ENCODE measurements at regions not wholly inside any gene's neighbourhood (a gene's known extent, or its start where the extent isn't known, plus 50 kb on each side); places are given as distances from the start of the nearest gene placed in this dataset.

GRCh38 chr5:98053170-98053569 lies 720.3 kb upstream of the RGMB start:
- H3K36me3 Mint-ChIP-seq: no peaks in the 10 kb centered on the region
- intact Hi-C loops (cut with micrococcal nuclease): no loop called here

DNA sequence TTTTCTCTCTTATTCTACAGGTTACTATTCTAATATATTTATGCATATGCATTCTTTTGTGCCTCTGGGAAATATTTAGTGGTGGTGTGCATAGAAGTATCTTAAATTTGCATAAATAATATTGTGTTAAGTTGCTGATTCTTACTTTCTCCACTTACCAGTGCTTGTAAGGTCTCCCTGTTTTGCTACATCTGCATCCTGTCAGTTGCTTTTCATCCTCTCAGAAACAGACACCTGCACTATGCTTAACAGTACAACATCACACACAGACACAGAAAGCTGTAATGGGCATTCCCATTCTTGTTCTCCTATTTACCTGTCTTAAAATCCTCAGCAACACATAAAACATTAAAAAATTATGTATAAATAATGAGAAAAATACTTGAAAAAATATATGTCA lies 713.3 kb upstream of the RGMB start:
- no peak overlapping the region for H3K27ac Mint-ChIP-seq
- no peaks in the 10 kb centered on the region for H3K36me3 Mint-ChIP-seq
- no peaks in the 10 kb centered on the region for H3K9me3 Mint-ChIP-seq
- H3K4me1 Mint-ChIP-seq: no peaks in the 10 kb centered on the region
- no peaks in the 10 kb centered on the region for H3K27me3 Mint-ChIP-seq
- no peak overlapping the region for H3K4me3 ChIP-seq (ENCODE audit: low read length in 2 of 2)
- H3K27me3 ChIP-seq (ENCODE audit: insufficient read depth, low read length): no peaks in the 10 kb centered on the region
- DNase-seq: no peak
- ChIA-PET CTCF (ENCODE audit: partially characterized antibody) (no interaction called here), POLR2A (ENCODE audit: partially characterized antibody) (no interaction called here)
- no peaks in the 10 kb centered on the region for H3K36me3 ChIP-seq (ENCODE audit: insufficient read depth, low read length)
- no peak overlapping the region for H3K27ac ChIP-seq (ENCODE audit: low read depth, low read length)
- H3K4me3 Mint-ChIP-seq: no peak overlapping the region
- no peaks in the 10 kb centered on the region for H3K9me3 ChIP-seq (ENCODE audit: control insufficient read depth in 1 of 2, low read length in 2 of 2)
- intact Hi-C loops (cut with micrococcal nuclease): no loop called here
- no peaks in the 10 kb centered on the region for H3K4me1 ChIP-seq (ENCODE audit: insufficient read depth, low read length)

More at GRCh38 chr5:98053170-98053569, 720.3 kb upstream of the RGMB start:
- H3K9me3 Mint-ChIP-seq: peaks cover 0 to 3% (median 0%) of the 10 kb centered on the region in 8 donors
- CTCF ChIA-PET (ENCODE audit: partially characterized antibody): no interaction called here
- H3K27ac Mint-ChIP-seq: no peak overlapping the region
- Histone ChIP-seq H3K27me3 (ENCODE audit: insufficient read depth, low read length) (no peaks in the 10 kb centered on the region), H3K4me3 (ENCODE audit: low read length in 2 of 2) (no peak overlapping the region), H3K9me3 (ENCODE audit: control insufficient read depth in 1 of 2, low read length in 2 of 2) (no peaks in the 10 kb centered on the region), H3K27ac (ENCODE audit: low read depth, low read length) (no peak overlapping the region), H3K36me3 (ENCODE audit: insufficient read depth, low read length) (no peaks in the 10 kb centered on the region), H3K4me1 (ENCODE audit: insufficient read depth, low read length) (no peaks in the 10 kb centered on the region)
- POLR2A ChIA-PET (ENCODE audit: partially characterized antibody): no interaction called here
- H3K4me1 Mint-ChIP-seq: no peaks in the 10 kb centered on the region
- H3K27me3 Mint-ChIP-seq: no peaks in the 10 kb centered on the region
- no peak for DNase-seq
- H3K4me3 Mint-ChIP-seq: no peak overlapping the region

GRCh38 chr5:98064118-98064685 lies 709.3 kb upstream of the RGMB start:
- intact Hi-C loops (cut with micrococcal nuclease): no loop called here
- H3K36me3 ChIP-seq (ENCODE audit: insufficient read depth, low read length): no peaks in the 10 kb centered on the region
- ChIA-PET CTCF (ENCODE audit: partially characterized antibody) (no interaction called here), POLR2A (ENCODE audit: partially characterized antibody) (no interaction called here)
- Mint-ChIP-seq H3K27me3 (no peaks in the 10 kb centered on the region), H3K9me3 (no peaks in the 10 kb centered on the region), H3K27ac (no peak overlapping the region), H3K4me3 (no peak overlapping the region), H3K4me1 (no peaks in the 10 kb centered on the region), H3K36me3 (no peaks in the 10 kb centered on the region)
- H3K4me1 ChIP-seq (ENCODE audit: insufficient read depth, low read length): no peaks in the 10 kb centered on the region
- no peaks in the 10 kb centered on the region for H3K9me3 ChIP-seq (ENCODE audit: control insufficient read depth in 1 of 2, low read length in 2 of 2)
- H3K27ac ChIP-seq (ENCODE audit: low read depth, low read length): no peak overlapping the region
- DNase-seq: no peak
- no peak overlapping the region for H3K4me3 ChIP-seq (ENCODE audit: low read length in 2 of 2)
- no peaks in the 10 kb centered on the region for H3K27me3 ChIP-seq (ENCODE audit: insufficient read depth, low read length)

DNA sequence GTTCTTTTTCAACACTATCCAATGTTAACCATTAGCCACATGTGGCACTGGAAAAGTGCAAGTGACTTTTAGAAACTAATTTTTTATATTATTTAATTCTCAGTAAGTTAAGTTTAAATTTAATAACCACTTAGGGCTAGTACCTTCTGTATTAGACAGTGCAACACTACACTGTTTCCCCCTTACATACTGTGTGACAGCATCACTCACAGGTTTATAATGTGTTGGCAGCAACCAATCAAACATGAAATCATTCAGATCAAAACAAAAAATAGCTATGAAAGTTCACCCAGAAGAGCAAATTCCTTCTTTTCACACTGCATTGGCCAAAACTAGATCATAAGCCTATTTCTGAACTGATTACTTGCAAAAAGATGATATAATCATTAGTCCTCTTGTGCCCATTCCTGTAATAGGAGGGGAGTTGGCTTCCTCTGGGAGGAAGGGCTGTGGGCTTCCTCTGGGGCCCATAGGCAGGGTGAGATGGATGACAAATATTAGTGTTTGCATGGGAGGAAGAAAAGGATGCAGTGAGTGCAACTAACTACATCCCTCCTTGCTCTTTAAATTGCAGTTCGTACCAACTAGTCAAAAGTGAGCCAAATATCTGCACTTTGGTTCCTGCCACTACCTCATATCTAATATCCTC lies 708.1 kb upstream of the RGMB start:
- no peak overlapping the region for H3K4me3 ChIP-seq (ENCODE audit: low read length in 2 of 2)
- Mint-ChIP-seq H3K27me3 (no peaks in the 10 kb centered on the region), H3K27ac (no peak overlapping the region), H3K36me3 (no peaks in the 10 kb centered on the region), H3K9me3 (no peaks in the 10 kb centered on the region), H3K4me1 (no peaks in the 10 kb centered on the region), H3K4me3 (no peak overlapping the region)
- no peaks in the 10 kb centered on the region for H3K9me3 ChIP-seq (ENCODE audit: control insufficient read depth in 1 of 2, low read length in 2 of 2)
- intact Hi-C loops (cut with micrococcal nuclease): no loop called here
- ChIA-PET POLR2A (ENCODE audit: partially characterized antibody) (no interaction called here), CTCF (ENCODE audit: partially characterized antibody) (no interaction called here)
- no peaks in the 10 kb centered on the region for H3K36me3 ChIP-seq (ENCODE audit: insufficient read depth, low read length)
- no peaks in the 10 kb centered on the region for H3K27me3 ChIP-seq (ENCODE audit: insufficient read depth, low read length)
- DNase-seq: no peak
- no peaks in the 10 kb centered on the region for H3K4me1 ChIP-seq (ENCODE audit: insufficient read depth, low read length)
- no peak overlapping the region for H3K27ac ChIP-seq (ENCODE audit: low read depth, low read length)

- intact Hi-C loops (cut with micrococcal nuclease): no loop called here
- Histone ChIP-seq H3K4me3 (ENCODE audit: low read length in 2 of 2) (no peak overlapping the region), H3K27ac (ENCODE audit: low read depth, low read length) (no peak overlapping the region), H3K36me3 (ENCODE audit: insufficient read depth, low read length) (no peaks in the 10 kb centered on the region), H3K9me3 (ENCODE audit: control insufficient read depth in 1 of 2, low read length in 2 of 2) (no peaks in the 10 kb centered on the region), H3K4me1 (ENCODE audit: insufficient read depth, low read length) (no peaks in the 10 kb centered on the region), H3K27me3 (ENCODE audit: insufficient read depth, low read length) (no peaks in the 10 kb centered on the region)
- Mint-ChIP-seq H3K27ac (no peak overlapping the region), H3K4me3 (no peak overlapping the region), H3K4me1 (peaks cover 0 to 3% (median 0%) of the 10 kb centered on the region in 4 donors), H3K9me3 (no peaks in the 10 kb centered on the region), H3K27me3 (no peaks in the 10 kb centered on the region), H3K36me3 (no peaks in the 10 kb centered on the region)
- ChIA-PET CTCF (ENCODE audit: partially characterized antibody) (no interaction called here), POLR2A (ENCODE audit: partially characterized antibody) (no interaction called here)
- DNase-seq: no peak
These were observed 706.6 kb upstream of the RGMB start for GRCh38 chr5:98066910-98067309.

DNA sequence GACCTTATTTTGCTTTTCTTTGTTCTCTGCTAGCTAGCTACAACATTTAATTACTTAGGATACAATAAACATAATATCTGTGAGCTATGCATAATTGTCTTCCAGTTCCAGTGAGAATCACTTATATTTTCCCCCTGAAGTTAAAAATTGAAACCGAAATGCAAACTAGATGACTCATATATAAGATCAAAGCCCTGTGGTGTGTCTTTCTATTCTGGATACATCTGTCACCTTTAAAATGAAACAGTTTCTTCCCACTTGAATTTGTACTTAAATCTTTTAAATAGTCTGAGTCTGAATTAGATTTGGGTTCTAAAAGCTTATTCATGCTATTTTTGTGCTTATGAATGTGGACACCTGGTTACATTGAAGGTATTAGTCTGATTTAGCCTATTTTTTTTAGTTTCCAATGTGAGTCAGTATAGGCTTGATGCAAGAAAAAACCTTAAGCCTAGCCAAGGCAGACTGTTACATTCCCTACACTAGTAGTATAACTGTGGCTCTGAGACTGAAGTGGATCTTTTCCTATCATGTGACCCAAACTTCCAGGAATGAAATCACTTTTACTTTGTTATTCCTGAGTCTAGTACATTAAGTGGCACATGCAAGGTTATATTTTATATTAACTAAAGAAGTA lies 703.5 kb upstream of the RGMB start:
- H3K4me3 ChIP-seq (ENCODE audit: low read length in 2 of 2): no peak overlapping the region
- POLR2A ChIA-PET (ENCODE audit: partially characterized antibody): no interaction called here
- no peaks in the 10 kb centered on the region for H3K27me3 Mint-ChIP-seq
- H3K27me3 ChIP-seq (ENCODE audit: insufficient read depth, low read length): no peaks in the 10 kb centered on the region
- no peak for DNase-seq
- peaks cover 0 to 3% (median 0%) of the 10 kb centered on the region in 4 donors for H3K4me1 Mint-ChIP-seq
- no peak overlapping the region for H3K27ac ChIP-seq (ENCODE audit: low read depth, low read length)
- H3K27ac Mint-ChIP-seq: no peak overlapping the region
- H3K4me3 Mint-ChIP-seq: no peak overlapping the region
- no peaks in the 10 kb centered on the region for H3K36me3 ChIP-seq (ENCODE audit: insufficient read depth, low read length)
- H3K36me3 Mint-ChIP-seq: no peaks in the 10 kb centered on the region
- no peaks in the 10 kb centered on the region for H3K4me1 ChIP-seq (ENCODE audit: insufficient read depth, low read length)
- intact Hi-C loops (cut with micrococcal nuclease): no loop called here
- peaks cover 0 to 3% (median 0%) of the 10 kb centered on the region in 8 donors for H3K9me3 Mint-ChIP-seq
- no peaks in the 10 kb centered on the region for H3K9me3 ChIP-seq (ENCODE audit: control insufficient read depth in 1 of 2, low read length in 2 of 2)
- CTCF ChIA-PET (ENCODE audit: partially characterized antibody): no interaction called here

DNA sequence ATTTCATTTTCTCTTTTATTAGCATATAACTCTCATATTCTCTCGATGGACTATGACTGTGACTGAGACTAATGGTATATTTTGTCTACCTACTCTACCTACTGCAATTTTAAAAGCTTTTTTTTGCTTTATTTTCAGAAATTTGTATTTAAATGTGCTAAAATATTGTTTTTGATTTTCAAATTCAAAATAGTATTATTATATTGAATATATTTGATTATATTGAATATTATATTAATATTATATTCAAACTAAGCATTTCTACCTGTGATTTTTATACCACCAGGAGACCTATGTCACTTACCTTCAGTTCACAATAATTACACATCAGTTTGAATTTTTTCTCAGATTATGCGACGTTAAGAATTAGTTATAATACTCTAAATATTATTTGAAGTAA lies 700.5 kb upstream of the RGMB start:
- no peaks in the 10 kb centered on the region for H3K36me3 Mint-ChIP-seq
- no peak for DNase-seq
- H3K9me3 Mint-ChIP-seq: peaks cover 0 to 3% (median 0%) of the 10 kb centered on the region in 8 donors
- intact Hi-C loops (cut with micrococcal nuclease): no loop called here
- H3K4me1 Mint-ChIP-seq: peaks cover 0 to 3% (median 0%) of the 10 kb centered on the region in 4 donors
- no peaks in the 10 kb centered on the region for H3K36me3 ChIP-seq (ENCODE audit: insufficient read depth, low read length)
- no peak overlapping the region for H3K4me3 ChIP-seq (ENCODE audit: low read length in 2 of 2)
- no peak overlapping the region for H3K27ac ChIP-seq (ENCODE audit: low read depth, low read length)
- no peaks in the 10 kb centered on the region for H3K27me3 ChIP-seq (ENCODE audit: insufficient read depth, low read length)
- no peaks in the 10 kb centered on the region for H3K9me3 ChIP-seq (ENCODE audit: control insufficient read depth in 1 of 2, low read length in 2 of 2)
- no peak overlapping the region for H3K27ac Mint-ChIP-seq
- H3K4me3 Mint-ChIP-seq: no peak overlapping the region
- POLR2A ChIA-PET (ENCODE audit: partially characterized antibody): no interaction called here
- H3K27me3 Mint-ChIP-seq: peaks cover 0 to 1% of the 10 kb centered on the region in 2 donors
- no peaks in the 10 kb centered on the region for H3K4me1 ChIP-seq (ENCODE audit: insufficient read depth, low read length)
- CTCF ChIA-PET (ENCODE audit: partially characterized antibody): no interaction called here
